GM19025 (cell line): ENCODE measurements at regions not wholly inside any gene's neighbourhood (a gene's known extent, or its start where the extent isn't known, plus 50 kb on each side); places are given as distances from the start of the nearest gene placed in this dataset.

ENCODE experiments used
- ATAC-seq: cut with Tn5 transposase; IDR thresholded peaks from one replicate; pipeline ENCODE4 v1.9.1; 2021; ENCODE audit warnings: mild to moderate bottlenecking, low read depth, moderate library complexity; ENCODE audit not compliant: unreplicated experiment

GRCh38 chr14:34251662-34252061, 210.4 kb downstream of the SPTSSA start:
- ATAC-seq = no peak

DNA sequence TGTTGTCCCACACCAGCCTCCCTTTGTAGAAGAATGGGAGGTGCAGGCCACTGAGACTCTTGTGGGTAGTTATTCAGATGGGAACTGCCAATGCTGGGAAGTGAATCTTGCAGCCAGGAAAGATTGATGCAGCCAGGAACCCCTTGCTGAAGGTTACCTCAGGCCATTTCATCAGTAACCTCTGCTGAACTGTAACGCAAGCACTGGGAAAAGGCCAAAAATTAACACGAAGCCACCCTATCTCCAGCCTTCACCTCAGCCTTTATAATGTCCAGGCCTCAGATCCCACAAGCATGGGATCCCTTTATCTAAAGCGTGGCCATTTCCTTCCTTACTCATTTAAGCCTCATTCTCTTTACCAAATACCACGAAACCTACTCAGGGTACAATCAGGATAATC, 211.1 kb downstream of the SPTSSA start:
- ATAC-seq = no peak

DNA sequence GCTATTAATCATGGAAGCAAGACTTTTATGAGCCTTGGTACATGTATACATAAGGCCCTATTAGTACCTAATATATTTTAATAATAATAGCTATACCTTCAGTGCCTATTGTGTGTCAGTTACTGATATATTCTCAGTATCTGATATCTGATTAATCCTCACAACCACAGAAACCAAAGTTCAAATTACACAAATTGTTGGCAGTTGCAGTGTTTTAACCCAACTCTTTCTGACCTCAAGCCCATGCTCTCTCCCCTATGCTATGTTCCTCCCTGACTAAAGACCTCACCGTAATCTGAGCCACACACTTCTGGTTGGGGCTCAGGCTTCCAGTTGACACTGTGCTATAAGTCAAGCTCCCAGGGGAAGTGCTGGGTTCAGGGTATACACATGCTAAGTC, 214.4 kb downstream of the SPTSSA start:
- ATAC-seq = no peak

DNA sequence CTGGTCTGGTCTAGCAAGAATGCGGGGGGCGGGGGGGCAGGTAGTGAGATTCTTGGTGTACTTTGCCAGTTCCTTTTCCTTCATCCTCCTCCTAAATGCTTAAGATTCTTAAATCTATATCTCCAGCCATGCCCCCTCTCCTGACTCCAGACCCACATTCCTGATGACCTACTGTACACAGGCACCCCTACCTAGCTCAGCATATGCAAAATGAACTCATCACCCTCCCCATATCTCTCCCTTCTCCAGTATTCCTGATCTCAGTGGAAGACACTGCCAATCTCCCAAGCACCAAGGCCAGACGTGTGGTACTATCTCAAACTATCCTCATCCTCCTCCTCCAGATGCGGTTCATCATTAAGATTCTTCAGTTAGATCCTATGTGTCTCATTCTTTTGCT, 215.8 kb downstream of the SPTSSA start:
- no peak for ATAC-seq

- no peak for ATAC-seq
These were observed 218.6 kb downstream of the SPTSSA start for GRCh38 chr14:34243401-34243800.

DNA sequence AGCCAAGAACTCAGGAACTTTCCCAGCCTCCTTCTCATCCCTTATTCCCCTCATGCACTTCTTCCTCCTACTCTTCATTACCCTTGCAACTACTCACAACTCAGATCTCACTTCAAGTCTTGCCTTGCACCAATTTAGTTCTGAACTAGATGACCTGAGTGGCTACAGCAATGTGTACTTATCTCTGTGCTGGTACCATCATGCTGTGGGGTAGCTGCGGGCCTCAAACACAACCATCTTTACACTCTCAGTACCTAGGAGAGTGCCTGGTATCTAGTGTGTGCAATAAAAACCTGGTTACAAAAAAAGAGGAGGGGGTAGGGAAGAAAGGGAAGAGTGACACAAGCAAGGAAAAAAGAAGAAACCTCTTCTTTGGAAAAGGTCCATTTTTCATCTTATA, 219.0 kb downstream of the SPTSSA start:
- ATAC-seq = no peak

DNA sequence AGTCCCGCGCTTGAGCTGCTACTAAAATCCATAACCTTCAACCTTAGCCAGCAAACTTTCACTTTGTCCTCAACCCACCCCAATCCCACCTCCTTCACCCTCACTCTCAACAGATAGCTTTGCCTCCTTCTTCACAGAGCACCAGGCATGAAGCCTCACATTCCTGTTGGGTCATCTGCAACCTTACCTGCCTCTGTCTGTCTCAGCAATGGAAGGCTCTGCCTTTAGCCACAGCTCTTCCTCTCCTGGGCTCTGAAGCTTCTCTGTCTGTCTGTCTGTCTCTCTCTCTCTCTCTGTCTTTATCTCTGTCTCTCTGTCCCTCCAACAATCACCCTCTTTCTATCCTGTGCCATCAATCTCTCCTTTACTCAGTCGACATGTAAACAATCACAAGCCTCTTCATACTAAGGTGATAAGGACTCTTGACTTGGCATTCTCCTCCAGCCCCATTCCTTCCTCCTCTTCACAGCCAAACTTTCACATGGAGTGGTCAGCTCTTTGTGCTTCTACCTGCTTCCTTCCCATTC, 220.8 kb downstream of the SPTSSA start:
- no peak for ATAC-seq

- ATAC-seq = no peak
These were observed 223.4 kb downstream of the SPTSSA start for GRCh38 chr14:34238610-34239009.

- no peak for ATAC-seq
These were observed 224.4 kb downstream of the SPTSSA start for GRCh38 chr14:34237677-34238076.

GRCh38 chr14:34237081-34237480, 225.0 kb downstream of the SPTSSA start:
- no peak for ATAC-seq

DNA sequence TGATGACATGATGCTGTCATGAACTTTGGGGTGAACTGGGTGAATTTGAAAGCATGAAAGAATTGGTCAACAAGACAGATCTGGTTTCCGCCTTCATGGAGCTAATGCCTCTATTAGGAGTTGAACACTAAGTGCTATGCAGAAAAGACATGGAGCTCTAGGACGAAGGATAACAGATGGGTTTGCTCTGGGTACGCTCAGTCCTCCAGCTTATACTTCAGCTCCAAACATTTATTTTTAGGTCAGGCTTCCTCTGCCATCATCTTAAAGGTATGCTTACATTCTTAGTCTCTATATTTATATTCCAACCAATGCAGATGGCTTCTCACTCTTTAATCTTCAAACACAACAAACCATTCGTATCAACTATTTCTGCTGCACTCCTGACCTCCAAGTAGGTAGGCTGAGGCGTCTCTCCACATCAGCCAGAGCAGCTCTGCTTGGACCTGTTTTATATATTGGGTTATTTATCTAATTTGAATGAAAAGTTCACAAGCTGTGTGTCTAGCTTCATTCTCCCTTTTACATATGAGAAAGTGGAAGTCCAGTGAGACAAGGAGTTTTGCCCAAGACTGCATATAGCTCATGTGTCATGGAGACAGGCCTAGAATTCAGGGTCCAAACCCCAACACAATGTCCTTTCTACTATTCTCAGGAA, 226.3 kb downstream of the SPTSSA start:
- no peak for ATAC-seq

GRCh38 chr14:34234258-34234657, 227.8 kb downstream of the SPTSSA start:
- no peak for ATAC-seq

- ATAC-seq = no peak
These were observed 228.4 kb downstream of the SPTSSA start for GRCh38 chr14:34233619-34234018.

DNA sequence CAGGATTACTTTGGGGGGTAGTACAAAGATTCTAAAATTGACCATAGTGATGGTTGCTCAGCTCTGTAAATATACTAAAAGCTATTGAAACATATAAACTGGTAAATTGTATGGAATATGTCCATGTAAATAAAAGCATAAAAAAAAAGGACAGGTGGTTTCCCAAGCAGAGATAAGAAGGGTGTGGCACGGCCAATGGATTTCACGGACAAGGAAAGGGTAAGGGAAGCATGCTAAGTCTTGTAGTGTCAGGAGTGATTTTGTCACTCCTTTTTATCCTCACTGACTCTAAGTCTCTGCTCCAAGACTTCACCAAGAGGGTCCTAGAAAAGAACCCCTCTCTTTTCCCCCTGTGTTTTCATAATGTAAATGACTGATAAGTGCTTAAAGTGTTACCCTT, 229.2 kb downstream of the SPTSSA start:
- no peak for ATAC-seq

DNA sequence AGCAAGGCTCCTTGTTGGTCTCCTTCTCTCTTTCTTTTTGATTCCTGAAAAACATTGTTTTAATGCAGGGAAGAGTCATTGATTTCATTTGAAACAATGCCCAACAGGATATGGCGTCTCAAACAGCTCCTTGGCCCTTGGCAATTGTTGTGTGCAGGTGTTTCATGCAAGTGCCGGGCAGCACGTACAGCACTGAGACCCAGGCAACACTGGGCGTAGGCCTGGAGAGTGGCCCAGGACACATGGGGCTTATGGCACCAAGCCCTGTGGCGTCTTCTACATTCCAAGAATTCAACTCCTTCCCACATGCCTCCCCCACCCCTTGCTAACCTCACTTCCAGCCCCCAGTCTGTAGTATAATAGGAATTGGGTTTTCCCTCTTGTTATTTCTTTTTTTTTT, 230.4 kb downstream of the SPTSSA start:
- no peak for ATAC-seq

GRCh38 chr14:34229140-34229539, 232.9 kb downstream of the SPTSSA start:
- ATAC-seq = no peak

- no peak for ATAC-seq
These were observed 233.4 kb downstream of the SPTSSA start for GRCh38 chr14:34228650-34228976.

- ATAC-seq = peak; percentile 83
These were observed 234.0 kb downstream of the SPTSSA start for GRCh38 chr14:34227834-34228649.

DNA sequence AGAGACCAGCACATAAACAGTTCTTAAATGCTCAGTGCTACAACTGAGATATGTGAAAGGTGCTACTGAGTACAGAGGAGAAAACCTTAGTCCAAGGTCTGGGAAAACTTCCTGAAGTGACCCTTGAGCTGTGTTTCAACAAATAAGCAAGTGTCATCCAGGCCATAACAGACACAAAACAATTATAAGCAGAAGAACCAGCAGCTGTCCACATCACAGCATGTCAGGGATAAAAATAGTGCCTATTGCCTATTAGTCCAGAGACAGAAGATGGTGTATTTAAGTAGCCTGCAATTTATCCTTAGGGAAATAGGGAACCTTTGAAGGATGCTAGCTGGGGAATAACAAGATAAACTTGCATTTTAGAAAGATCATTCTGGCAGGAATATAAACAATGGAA, 237.8 kb downstream of the SPTSSA start:
- no peak for ATAC-seq

- no peak for ATAC-seq
These were observed 238.5 kb downstream of the SPTSSA start for GRCh38 chr14:34223373-34224148.

DNA sequence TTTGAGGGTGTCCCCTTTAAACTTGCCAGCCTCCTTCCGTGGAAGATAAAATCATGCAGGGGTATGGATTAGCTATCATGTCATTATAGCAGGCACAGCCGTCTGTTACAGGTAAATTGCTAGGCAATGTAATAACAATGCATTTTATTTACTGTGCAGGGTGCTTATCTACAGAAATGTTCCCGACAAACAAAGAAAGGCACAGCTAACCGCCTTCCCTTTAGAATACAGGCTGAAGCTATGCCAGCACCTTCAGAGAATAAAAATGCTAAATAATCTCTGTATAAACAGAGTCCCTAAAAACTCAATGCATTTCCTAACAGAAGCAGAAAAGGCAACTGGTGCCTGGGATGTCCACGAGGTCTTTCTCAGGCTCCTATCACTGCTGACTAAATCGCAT, 239.2 kb downstream of the SPTSSA start:
- no peak for ATAC-seq
